H1 (cell line): ENCODE measurements at regions not wholly inside any gene's neighbourhood (a gene's known extent, or its start where the extent isn't known, plus 50 kb on each side); places are given as distances from the start of the nearest gene placed in this dataset.

ENCODE experiments used
- ASH2L ChIP-seq: fragments of 200-600, 300-600 bp; sonication (generic); IDR thresholded peaks from one replicate; pipeline ENCODE4 v1.7.1; 2017; ENCODE audit warnings: low read length
- CHD2 ChIP-seq: IDR thresholded peaks from 2 replicates; pipeline ENCODE4 v1.6.1; 2012; ENCODE audit warnings: low read length, improper control_type of control experiment
- EZH2 ChIP-seq: fragments of 200-600 bp; sonication (generic); IDR thresholded peaks from 2 replicates; pipeline ENCODE4 v1.7.1; 2012; ENCODE audit warnings: low read depth, mild to moderate bottlenecking, moderate library complexity, low read length, inconsistent platforms; ENCODE audit not compliant: severe bottlenecking
- KDM1A ChIP-seq: fragments of 200-600, 300-600 bp; sonication (generic); IDR thresholded peaks from 2 replicates; pipeline ENCODE4 v1.7.1; 2016; ENCODE audit warnings: mild to moderate bottlenecking, low read length, borderline replicate concordance
- POLR2A ChIP-seq, 2 experiments: IDR thresholded peaks; 1 replicate in 1 of 2; 2 replicates in 1 of 2; pipeline ENCODE4 v1.6.1; 2011; ENCODE audit warnings: low read depth in 2 of 2, low read length in 2 of 2, mild to moderate bottlenecking in 2 of 2; ENCODE audit errors: control extremely low read depth in 1 of 2

GRCh38 chr2:236472720-236473495, 96.7 kb upstream of the ACKR3 start (continued):
- no peak for TF ChIP-seq EZH2
- no peak for TF ChIP-seq ASH2L
- TF ChIP-seq KDM1A, result no peak
- TF ChIP-seq CHD2, result no peak
- no peak for TF ChIP-seq POLR2A (IDR thresholded peaks at IDR 0.05; ENCODE audit: control extremely low read depth in 1 of 2, low read depth in 2 of 2, low read length in 2 of 2)
